Ovary (tissue), 3 donors: ENCODE measurements at regions not wholly inside any gene's neighbourhood (a gene's known extent, or its start where the extent isn't known, plus 50 kb on each side); places are given as distances from the start of the nearest gene placed in this dataset.

Experiments used
- CTCF ChIP-seq, 3 donors: fragments of 450-650 bp in 2 of 3; fragments of 200-600 bp in 1 of 3; IDR thresholded peaks; one replicate each; pipeline versions ENCODE4 v1.5.1 to v1.8.0; 2016 to 2022; ENCODE audit warnings: antibody characterized with exemption in 3 of 3, mild to moderate bottlenecking in 1 of 3
- EP300 ChIP-seq: sonication (generic); formaldehyde crosslinking; IDR thresholded peaks from one replicate; pipeline ENCODE4 v1.6.1; 2017; ENCODE audit warnings: antibody characterized with exemption
- POLR2A ChIP-seq: fragments of 450-650 bp; IDR thresholded peaks from one replicate; pipeline ENCODE4 v1.6.1; 2017; ENCODE audit warnings: antibody characterized with exemption, mild to moderate bottlenecking, moderate library complexity
- donor health status: DM: no; HTN: no; CAD: no.

GRCh38 chr3:25324954-25325655 lies 103.0 kb upstream of the RARB start:
- TF ChIP-seq CTCF (IDR thresholded peaks at IDR 0.05) (no peak), POLR2A (no peak), EP300 (no peak)
